ENCODE measurements at regions not wholly inside any gene's neighbourhood (a gene's known extent, or its start where the extent isn't known, plus 50 kb on each side); places are given as distances from the start of the nearest gene placed in this dataset.

DNA sequence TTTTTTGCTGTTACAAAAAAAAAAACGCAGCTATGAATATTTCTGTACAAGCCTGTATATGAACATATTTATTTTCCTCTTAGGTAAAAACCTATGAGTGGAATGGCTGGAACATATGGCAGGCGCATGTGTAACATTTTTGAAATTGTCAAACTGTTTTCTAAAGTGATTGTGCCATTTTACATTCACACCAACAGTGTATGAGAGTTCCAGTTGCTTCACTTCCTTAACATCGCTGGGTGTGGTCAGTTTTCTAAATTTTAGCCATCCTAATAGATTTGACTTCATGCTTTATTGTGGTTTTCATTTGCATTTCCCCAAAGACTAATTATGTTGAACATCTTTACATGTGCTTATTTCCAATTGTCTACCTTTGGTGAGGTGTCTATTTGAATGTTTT lies 306.8 kb downstream of the KCNRG start:
- Histone ChIP-seq H2BK12ac (ENCODE audit: insufficient read length, low read depth, low read length) (no peak overlapping the region), H2AK5ac (ENCODE audit: insufficient read length, low read length) (no peak overlapping the region), H3K9ac (ENCODE audit: extremely low read depth, insufficient read length, low read length) (no peak overlapping the region), H3K27ac (ENCODE audit: insufficient read length, low read depth, low read length) (no peak overlapping the region), H3K14ac (ENCODE audit: insufficient read depth, low read length) (no peak overlapping the region), H3K56ac (ENCODE audit: insufficient read length, low read depth, low read length) (no peak overlapping the region), H3K27me3 (ENCODE audit: insufficient read depth, low read length) (no peaks in the 10 kb centered on the region), H3K79me2 (ENCODE audit: insufficient read depth, low read length) (no peaks in the 10 kb centered on the region), H3K9me3 (ENCODE audit: control insufficient read depth, low read depth, low read length) (no peaks in the 10 kb centered on the region), H3K4me1 (ENCODE audit: insufficient read depth, low read length) (no peaks in the 10 kb centered on the region), H2BK120ac (ENCODE audit: low read depth, low read length, poor library complexity, severe bottlenecking) (no peak overlapping the region), H3K79me1 (ENCODE audit: insufficient read depth, low read depth, low read length, poor library complexity, severe bottlenecking) (no peaks in the 10 kb centered on the region), H3K23me2 (ENCODE audit: insufficient read length, low read depth, low read length, poor library complexity, severe bottlenecking) (no peaks in the 10 kb centered on the region), H2BK5ac (ENCODE audit: insufficient read length, low read length) (no peak overlapping the region), H4K20me1 (ENCODE audit: control insufficient read depth, insufficient read depth, insufficient read length) (no peaks in the 10 kb centered on the region), H4K8ac (replicated peaks; ENCODE audit: insufficient read length, low read depth, low read length) (no peak overlapping the region), H4K91ac (ENCODE audit: insufficient read length, low read depth, low read length) (no peak overlapping the region), H3T11ph (ENCODE audit: low read length) (no peak overlapping the region), H4K5ac (ENCODE audit: insufficient read length, low read depth, low read length) (no peak overlapping the region), H3K18ac (ENCODE audit: insufficient read length, low read depth, low read length) (no peak overlapping the region), H2BK20ac (ENCODE audit: low read depth, low read length, poor library complexity, severe bottlenecking) (no peak overlapping the region), H3K4me2 (ENCODE audit: insufficient read depth, insufficient read length, low read length) (no peak overlapping the region), H3K23ac (ENCODE audit: insufficient read length, low read depth, low read length) (no peak overlapping the region), H3K4ac (ENCODE audit: low read depth, low read length) (no peak overlapping the region), H2BK15ac (ENCODE audit: low read depth, low read length) (no peak overlapping the region), H2AFZ (ENCODE audit: low read length) (no peak overlapping the region)
- Mint-ChIP-seq H3K4me3 (no peak overlapping the region), H3K27ac (no peak overlapping the region), H3K4me1 (peaks cover 9 to 11% of the 10 kb centered on the region in 2 experiments; a peak in 3 of 4 replicates), H3K9me3 (no peaks in the 10 kb centered on the region), H3K27me3 (ENCODE audit: low read depth) (no peaks in the 10 kb centered on the region), H3K36me3 (ENCODE audit: insufficient read depth in 1 of 3, low read depth in 3 of 3) (no peaks in the 10 kb centered on the region)
- no peak for DNase-seq
- TF ChIP-seq, protein P1, sequence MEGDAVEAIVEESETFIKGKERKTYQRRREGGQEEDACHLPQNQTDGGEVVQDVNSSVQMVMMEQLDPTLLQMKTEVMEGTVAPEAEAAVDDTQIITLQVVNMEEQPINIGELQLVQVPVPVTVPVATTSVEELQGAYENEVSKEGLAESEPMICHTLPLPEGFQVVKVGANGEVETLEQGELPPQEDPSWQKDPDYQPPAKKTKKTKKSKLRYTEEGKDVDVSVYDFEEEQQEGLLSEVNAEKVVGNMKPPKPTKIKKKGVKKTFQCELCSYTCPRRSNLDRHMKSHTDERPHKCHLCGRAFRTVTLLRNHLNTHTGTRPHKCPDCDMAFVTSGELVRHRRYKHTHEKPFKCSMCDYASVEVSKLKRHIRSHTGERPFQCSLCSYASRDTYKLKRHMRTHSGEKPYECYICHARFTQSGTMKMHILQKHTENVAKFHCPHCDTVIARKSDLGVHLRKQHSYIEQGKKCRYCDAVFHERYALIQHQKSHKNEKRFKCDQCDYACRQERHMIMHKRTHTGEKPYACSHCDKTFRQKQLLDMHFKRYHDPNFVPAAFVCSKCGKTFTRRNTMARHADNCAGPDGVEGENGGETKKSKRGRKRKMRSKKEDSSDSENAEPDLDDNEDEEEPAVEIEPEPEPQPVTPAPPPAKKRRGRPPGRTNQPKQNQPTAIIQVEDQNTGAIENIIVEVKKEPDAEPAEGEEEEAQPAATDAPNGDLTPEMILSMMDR (conservative IDR thresholded peaks at IDR 0.05): no peak
- WGBS (ENCODE audit: extremely low coverage, insufficient read length, low lambda C conversion rate): no CpG with 5 or more reads among the region's 3 CpGs

Data from H9 (cell line).